Ectodermal cell (in vitro differentiated cells): ENCODE measurements at regions not wholly inside any gene's neighbourhood (a gene's known extent, or its start where the extent isn't known, plus 50 kb on each side); places are given as distances from the start of the nearest gene placed in this dataset.

Experiments
- H3K27ac ChIP-seq: 2 replicates; pipeline ENCODE4 v1.7.0; 2013; ENCODE audit warnings: mild to moderate bottlenecking, low read depth, low read length; ENCODE audit not compliant: insufficient read depth, poor library complexity, severe bottlenecking
- H3K27me3 ChIP-seq: 2 replicates; pipeline ENCODE4 v1.7.0; 2013; ENCODE audit warnings: mild to moderate bottlenecking, low read length; ENCODE audit not compliant: insufficient read depth, control insufficient read depth, poor library complexity, severe bottlenecking
- H3K36me3 ChIP-seq: one replicate; pipeline ENCODE4 v1.7.0; 2013; ENCODE audit warnings: low read length; ENCODE audit not compliant: control insufficient read depth, insufficient read depth
- H3K4me1 ChIP-seq: one replicate; pipeline ENCODE4 v1.7.0; 2013; ENCODE audit warnings: low read length; ENCODE audit not compliant: control insufficient read depth, insufficient read depth
- H3K4me3 ChIP-seq: 2 replicates; pipeline ENCODE4 v1.7.0; 2013; ENCODE audit warnings: low read depth, low read length, control low read depth; ENCODE audit not compliant: insufficient read depth
- H3K9me3 ChIP-seq: 2 replicates; pipeline ENCODE4 v1.7.0; 2013; ENCODE audit warnings: mild to moderate bottlenecking, low read length, moderate library complexity; ENCODE audit not compliant: control insufficient read depth
- WGBS, 2 experiments: methylation state at CpG; one replicate each; pipeline ENCODE4 v1.1.7; 2013; ENCODE audit warnings: missing lambda C conversion rate in 2 of 2; 5-methylcytosine and 5-hydroxymethylcytosine counted together

- no peaks in the 10 kb centered on the region for H3K36me3 ChIP-seq
- H3K9me3 ChIP-seq: no peaks in the 10 kb centered on the region
- WGBS, 2 experiments: 90 to 92% methylated on average over 21 of the region's 21 CpGs
- H3K4me3 ChIP-seq: no peak overlapping the region
- H3K27ac ChIP-seq: no peak overlapping the region
- H3K4me1 ChIP-seq: no peaks in the 10 kb centered on the region
- H3K27me3 ChIP-seq: no peaks in the 10 kb centered on the region
Observed at GRCh38 chr22:46092670-46093410, 57.5 kb upstream of the PPARA start.

- Histone ChIP-seq H3K36me3 (no peaks in the 10 kb centered on the region), H3K4me1 (no peaks in the 10 kb centered on the region), H3K27me3 (no peaks in the 10 kb centered on the region), H3K4me3 (no peak overlapping the region), H3K27ac (no peak overlapping the region), H3K9me3 (no peaks in the 10 kb centered on the region)
- WGBS, 2 experiments: 92 to 95% methylated on average over 5 of the region's 5 CpGs
Observed at GRCh38 chr22:46093796-46094195, 56.5 kb upstream of the PPARA start.

- no peak overlapping the region for H3K4me3 ChIP-seq
- H3K4me1 ChIP-seq: no peaks in the 10 kb centered on the region
- no peak overlapping the region for H3K27ac ChIP-seq
- no peaks in the 10 kb centered on the region for H3K9me3 ChIP-seq
- no peaks in the 10 kb centered on the region for H3K36me3 ChIP-seq
- WGBS, 2 experiments: 92 to 94% methylated on average over 8 of the region's 8 CpGs
- H3K27me3 ChIP-seq: no peaks in the 10 kb centered on the region
Observed at GRCh38 chr22:46094676-46095075, 55.6 kb upstream of the PPARA start.

DNA sequence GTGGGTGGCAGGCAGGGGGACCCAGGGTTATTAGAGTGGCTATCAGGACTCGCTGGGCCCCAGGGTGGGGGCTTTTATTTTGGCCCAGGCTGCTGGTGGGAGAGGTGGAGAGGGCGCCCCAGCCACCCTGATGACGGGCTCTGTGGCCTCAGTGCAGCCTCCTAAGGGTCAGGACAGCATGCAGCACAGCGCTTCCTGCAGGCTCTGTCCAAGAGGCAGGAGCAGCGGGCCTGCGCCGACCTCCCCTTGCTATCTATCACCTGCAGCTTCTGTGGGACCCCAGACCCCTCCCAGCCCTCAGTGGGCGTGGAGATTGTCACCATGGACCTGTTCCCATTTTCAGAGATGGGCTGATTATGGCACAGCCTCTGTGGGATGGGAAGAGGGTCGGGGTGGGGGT, 54.3 kb upstream of the PPARA start:
- H3K27ac ChIP-seq: no peak overlapping the region
- H3K36me3 ChIP-seq: no peaks in the 10 kb centered on the region
- no peaks in the 10 kb centered on the region for H3K9me3 ChIP-seq
- H3K4me3 ChIP-seq: no peak overlapping the region
- no peaks in the 10 kb centered on the region for H3K4me1 ChIP-seq
- WGBS, 2 experiments: 88 to 90% methylated on average over 9 of the region's 9 CpGs
- no peaks in the 10 kb centered on the region for H3K27me3 ChIP-seq

DNA sequence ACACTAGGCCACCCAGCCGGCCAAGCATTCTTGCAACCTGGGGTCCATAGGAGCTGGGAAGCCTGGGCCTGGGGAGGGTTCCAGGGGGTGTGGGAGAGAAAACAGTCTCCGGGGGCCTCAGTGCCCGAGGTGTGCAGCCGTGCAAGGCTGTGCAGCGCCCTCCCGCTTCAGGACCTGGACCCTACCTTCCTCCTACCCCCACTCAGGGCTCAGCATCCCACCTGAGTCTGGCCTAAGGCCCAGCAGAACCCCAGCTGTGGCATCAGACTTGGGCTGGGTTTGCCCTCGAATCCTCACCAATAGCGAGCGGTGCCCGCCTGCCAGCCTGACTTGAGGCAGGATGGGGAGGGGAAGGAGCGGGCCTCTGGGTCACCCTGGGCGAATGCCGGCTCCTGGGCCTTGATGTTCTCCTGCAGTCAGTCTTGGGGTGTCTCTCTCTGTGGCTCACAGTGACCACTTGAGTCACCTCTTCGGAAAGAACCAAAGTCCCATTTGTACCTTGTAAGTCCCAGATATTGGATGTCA, 53.6 kb upstream of the PPARA start:
- Histone ChIP-seq H3K27ac (no peak overlapping the region), H3K4me1 (no peaks in the 10 kb centered on the region), H3K36me3 (no peaks in the 10 kb centered on the region), H3K4me3 (no peak overlapping the region), H3K9me3 (no peaks in the 10 kb centered on the region), H3K27me3 (no peaks in the 10 kb centered on the region)
- WGBS, 2 experiments: 93 to 95% methylated on average over 14 of the region's 14 CpGs

GRCh38 chr22:46097268-46097900, 52.9 kb upstream of the PPARA start:
- H3K4me1 ChIP-seq: no peaks in the 10 kb centered on the region
- no peaks in the 10 kb centered on the region for H3K27me3 ChIP-seq
- 92% methylated on average over 13 of the region's 13 CpGs for WGBS, 2 experiments
- H3K36me3 ChIP-seq: no peaks in the 10 kb centered on the region
- H3K27ac ChIP-seq: no peak overlapping the region
- H3K4me3 ChIP-seq: no peak overlapping the region
- no peaks in the 10 kb centered on the region for H3K9me3 ChIP-seq

- WGBS, 2 experiments: 85 to 86% methylated on average over 31 of the region's 31 CpGs
- Histone ChIP-seq H3K27ac (no peak overlapping the region), H3K36me3 (no peaks in the 10 kb centered on the region), H3K4me1 (no peaks in the 10 kb centered on the region), H3K27me3 (no peaks in the 10 kb centered on the region), H3K4me3 (no peak overlapping the region), H3K9me3 (no peaks in the 10 kb centered on the region)
Observed at GRCh38 chr22:46098525-46099475, 51.5 kb upstream of the PPARA start.

GRCh38 chr22:46099740-46100139, 50.6 kb upstream of the PPARA start:
- H3K4me1 ChIP-seq: no peaks in the 10 kb centered on the region
- 87 to 89% methylated on average over 4 of the region's 4 CpGs for WGBS, 2 experiments
- H3K27me3 ChIP-seq: no peaks in the 10 kb centered on the region

GRCh38 chr22:46100401-46101105, 49.8 kb upstream of the PPARA start:
- WGBS, 2 experiments: 94% methylated on average over 21 of the region's 21 CpGs
- no peak overlapping the region for H3K4me3 ChIP-seq
- no peak overlapping the region for H3K27ac ChIP-seq
- no peaks in the 10 kb centered on the region for H3K9me3 ChIP-seq
- H3K4me1 ChIP-seq: no peaks in the 10 kb centered on the region
- no peaks in the 10 kb centered on the region for H3K27me3 ChIP-seq
- no peaks in the 10 kb centered on the region for H3K36me3 ChIP-seq

More at GRCh38 chr22:46099740-46100139, 50.6 kb upstream of the PPARA start:
- Histone ChIP-seq H3K4me3 (no peak overlapping the region), H3K27ac (no peak overlapping the region), H3K36me3 (no peaks in the 10 kb centered on the region), H3K9me3 (no peaks in the 10 kb centered on the region)
